Left hindlimb (tissue), 1 donor: ENCODE measurements at regions not wholly inside any gene's neighbourhood (a gene's known extent, or its start where the extent isn't known, plus 50 kb on each side); places are given as distances from the start of the nearest gene placed in this dataset.
"Not testable (repeated sequence)": the region's sequence is repeated elsewhere in the genome, so short reads cannot be mapped to it uniquely, and the experiment has no call there.

Experiments
- DNase-seq: peaks from one replicate; pipeline ENCODE4 v3.0.0-alpha.2; 2018

DNA sequence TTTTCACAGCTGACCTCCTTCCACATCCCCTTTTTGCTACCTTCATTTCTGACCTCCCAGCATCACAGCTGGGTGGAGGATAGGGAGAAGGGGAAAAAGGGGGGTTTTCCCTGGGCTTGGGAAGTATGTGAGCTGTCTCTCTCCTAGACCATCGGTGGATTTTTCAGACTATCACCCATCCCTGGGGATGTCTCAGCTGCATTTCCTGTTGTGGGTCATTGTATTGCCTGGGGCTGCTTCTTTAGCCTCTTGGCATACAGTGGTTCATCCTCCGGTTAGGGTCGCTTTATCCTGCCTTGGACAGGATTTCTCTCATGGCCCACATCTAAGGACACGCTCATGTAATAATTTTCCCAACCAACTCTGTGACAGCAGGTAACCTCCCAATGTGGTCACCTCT is 142.5 kb upstream of the ARG1 start:
- no peak for DNase-seq

DNA sequence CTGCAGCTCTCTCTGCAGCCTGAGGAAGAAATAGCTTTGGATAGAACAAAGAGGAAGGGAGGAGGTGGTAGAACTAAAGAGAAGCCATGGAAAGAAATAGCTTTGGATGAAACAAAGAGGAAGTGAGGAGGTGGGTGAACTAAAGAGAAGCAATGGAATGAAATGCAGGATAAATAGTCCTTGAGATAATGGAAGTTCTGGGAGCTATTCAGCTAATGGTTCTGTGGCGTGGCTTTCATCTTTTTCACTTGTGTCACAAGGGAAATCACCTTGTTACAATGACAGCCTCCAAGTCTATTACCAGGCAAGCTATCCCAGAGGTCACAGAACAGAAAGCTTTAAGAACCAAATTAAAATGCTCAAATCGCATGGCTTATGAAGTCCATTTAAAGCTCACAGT is 141.3 kb upstream of the ARG1 start:
- DNase-seq = no peak

DNA sequence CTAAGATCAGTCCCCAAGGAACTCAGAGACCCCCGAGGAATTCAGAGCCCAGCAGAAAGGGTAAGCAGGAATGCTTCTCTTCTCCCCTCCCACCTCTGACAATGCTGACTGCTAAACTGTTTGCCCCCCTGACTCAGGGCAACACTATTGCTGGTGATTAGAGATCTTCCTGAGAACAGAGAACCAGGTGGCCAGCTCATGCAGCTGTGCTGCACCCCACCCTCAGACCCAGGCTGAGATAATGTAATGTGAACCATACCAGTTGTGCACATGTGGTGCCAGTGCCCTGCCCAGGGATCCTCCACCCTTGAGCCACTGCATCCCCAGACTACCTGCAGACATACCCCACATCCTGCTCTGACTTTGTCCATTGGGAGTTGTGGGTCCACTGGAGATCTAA is 139.1 kb upstream of the ARG1 start:
- DNase-seq = no peak

- DNase-seq = no peak
These were observed 136.7 kb upstream of the ARG1 start for GRCh38 chr6:131436358-131436757.

DNA sequence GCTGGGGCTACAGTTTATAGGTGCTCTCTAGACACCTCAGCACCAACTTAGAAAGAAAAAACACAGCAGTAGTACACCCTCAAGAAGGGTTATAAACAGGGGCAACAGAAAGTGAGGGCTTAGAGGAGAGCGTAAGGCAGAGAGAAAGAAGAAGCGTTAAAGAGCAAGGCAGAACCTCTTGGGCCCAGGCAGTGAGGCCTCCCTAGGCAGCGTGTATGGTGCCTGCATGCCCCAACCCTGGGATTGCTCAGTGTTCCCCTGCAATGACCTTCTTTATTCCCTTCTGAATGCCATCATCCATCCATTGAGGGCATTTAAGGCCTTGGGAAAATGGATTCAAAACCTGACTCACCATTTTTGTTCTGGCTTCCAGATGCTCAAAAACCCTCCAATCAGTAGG is 130.0 kb upstream of the ARG1 start:
- DNase-seq = no peak

DNA sequence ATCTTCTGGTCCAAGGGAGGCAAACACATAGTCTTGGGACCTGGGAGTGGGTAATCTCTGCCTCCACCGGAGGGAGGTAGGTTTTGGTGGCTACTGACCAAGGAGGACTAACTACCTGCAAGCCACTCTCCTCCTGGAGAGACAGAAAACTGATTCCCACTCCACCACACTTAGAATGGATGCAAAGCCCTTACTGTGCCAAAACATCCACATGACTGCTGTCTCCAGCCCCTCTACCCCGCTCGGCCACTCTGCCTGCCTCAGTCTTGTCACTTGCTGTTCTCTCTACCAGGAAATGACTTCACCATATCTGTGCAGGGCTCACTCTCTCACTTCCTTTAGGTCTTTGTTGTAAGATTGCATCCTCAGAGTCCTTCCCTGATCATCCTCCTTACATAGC is 129.5 kb upstream of the ARG1 start:
- no peak for DNase-seq

DNA sequence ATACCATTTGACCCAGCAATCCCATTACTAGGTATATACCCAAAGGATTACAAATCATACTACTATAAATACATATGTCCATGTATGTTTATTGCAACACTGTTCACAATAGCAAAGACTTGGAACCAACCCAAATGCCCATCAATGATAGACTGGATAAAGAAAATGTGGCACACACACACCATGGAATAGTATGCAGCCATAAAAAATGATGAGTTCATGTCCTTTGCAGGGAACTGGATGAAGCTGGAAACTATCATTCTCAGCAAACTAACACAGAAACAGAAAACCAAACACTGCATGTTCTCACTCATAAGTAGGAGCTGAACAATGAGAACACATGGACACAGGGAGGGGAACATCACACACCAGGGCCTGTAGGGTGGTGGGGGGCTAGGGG is 127.7 kb upstream of the ARG1 start:
- DNase-seq = not testable (repeated sequence)

GRCh38 chr6:131450861-131451260 is 122.2 kb upstream of the ARG1 start:
- no peak for DNase-seq

- DNase-seq = no peak
These were observed 121.5 kb upstream of the ARG1 start for GRCh38 chr6:131451321-131452144.

- no peak for DNase-seq
These were observed 119.2 kb upstream of the ARG1 start for GRCh38 chr6:131453803-131454202.

- no peak for DNase-seq
These were observed 116.5 kb upstream of the ARG1 start for GRCh38 chr6:131456565-131456964.

GRCh38 chr6:131459005-131459404 is 114.0 kb upstream of the ARG1 start:
- DNase-seq = no peak

GRCh38 chr6:131460614-131461000 is 112.4 kb upstream of the ARG1 start:
- DNase-seq = no peak

GRCh38 chr6:131469130-131469529 is 103.9 kb upstream of the ARG1 start:
- no peak for DNase-seq

- no peak for DNase-seq
These were observed 102.5 kb upstream of the ARG1 start for GRCh38 chr6:131470534-131470933.

DNA sequence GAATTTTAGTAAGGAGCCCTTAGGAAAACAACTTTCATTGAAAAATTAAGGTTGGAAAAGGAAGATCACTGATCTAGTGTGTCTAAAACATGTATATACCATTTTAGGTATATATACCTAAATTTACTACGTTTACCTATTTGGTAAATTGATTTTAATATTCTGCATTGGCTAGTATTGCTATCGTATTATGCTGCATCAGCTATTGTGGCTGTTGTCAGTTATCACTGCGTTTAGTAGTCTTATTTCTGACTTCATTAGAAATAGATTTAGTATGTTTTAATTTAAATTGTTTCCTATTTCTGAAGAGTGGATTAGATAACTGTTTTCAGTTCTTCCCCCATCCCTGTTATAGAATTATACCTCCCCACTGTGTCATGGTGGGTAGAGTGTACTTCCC is 101.7 kb upstream of the ARG1 start:
- DNase-seq = no peak

GRCh38 chr6:131473303-131473702 is 99.7 kb upstream of the ARG1 start:
- DNase-seq = not testable (repeated sequence)

GRCh38 chr6:131476362-131476761 is 96.7 kb upstream of the ARG1 start:
- no peak for DNase-seq

DNA sequence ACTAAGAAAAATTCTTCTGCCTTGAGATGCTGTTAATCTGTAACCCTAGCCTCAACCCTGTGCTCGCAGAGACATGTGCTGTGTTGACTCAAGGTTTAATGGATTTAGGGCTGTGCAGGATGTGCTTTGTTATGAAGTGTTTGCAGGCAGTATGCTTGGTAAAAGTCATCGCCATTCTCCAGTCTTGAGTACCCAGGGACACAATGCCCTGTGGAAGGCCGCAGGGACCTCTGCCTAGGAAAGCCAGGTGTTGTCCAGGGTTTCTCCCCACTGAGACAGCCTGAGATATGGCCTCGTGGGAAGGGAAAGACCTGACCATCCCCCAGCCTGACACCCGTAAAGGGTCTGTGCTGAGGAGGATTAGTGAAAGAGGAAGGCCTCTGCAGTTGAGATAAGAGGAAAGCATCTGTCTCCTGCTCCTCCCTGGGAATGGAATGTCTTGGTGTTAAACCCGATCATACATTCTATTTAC is 94.2 kb upstream of the ARG1 start:
- DNase-seq = not testable (repeated sequence)

GRCh38 chr6:131486608-131487007 is 86.4 kb upstream of the ARG1 start:
- DNase-seq = no peak

DNA sequence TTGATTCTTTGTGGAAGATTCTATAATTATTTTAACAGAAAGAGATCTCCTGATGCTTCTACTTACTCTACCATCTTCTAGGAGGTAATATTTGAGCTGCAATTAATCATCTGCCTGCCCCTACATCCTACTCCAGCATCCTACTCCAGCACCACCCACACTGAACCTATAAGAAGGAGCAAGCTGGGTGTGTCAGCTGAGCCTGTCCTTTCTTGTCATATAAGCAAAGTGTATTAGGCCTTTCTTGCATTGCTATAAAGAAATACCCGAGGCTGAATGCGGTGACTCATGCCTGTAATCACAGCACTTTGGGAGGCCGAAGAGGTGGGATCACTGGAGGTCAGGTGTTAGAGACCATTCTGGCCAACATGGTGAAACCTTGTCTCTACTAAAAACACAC is 84.2 kb upstream of the ARG1 start:
- no peak for DNase-seq

DNA sequence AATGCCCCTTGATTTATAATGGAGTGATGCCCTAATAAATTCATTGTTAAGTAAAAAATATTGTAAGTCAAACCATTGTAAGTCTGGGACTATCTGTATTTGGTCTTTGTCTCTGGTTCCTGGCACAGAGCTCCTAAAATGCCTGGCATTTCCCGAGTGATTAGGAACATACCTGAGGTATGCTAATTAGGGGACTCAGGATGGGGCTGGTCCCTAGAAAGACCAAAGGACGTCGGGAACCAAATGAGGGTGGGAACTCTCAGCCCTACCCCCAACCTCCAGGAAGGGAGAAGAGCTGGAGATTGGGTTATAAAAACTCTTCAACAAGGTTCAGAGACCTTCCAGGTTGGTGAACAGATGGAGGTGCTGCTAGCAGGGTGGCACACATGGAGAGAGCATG is 82.6 kb upstream of the ARG1 start:
- no peak for DNase-seq

- DNase-seq = no peak
These were observed 80.0 kb upstream of the ARG1 start for GRCh38 chr6:131492932-131493573.

- not testable (repeated sequence) for DNase-seq
These were observed 68.6 kb upstream of the ARG1 start for GRCh38 chr6:131504387-131504786.

DNA sequence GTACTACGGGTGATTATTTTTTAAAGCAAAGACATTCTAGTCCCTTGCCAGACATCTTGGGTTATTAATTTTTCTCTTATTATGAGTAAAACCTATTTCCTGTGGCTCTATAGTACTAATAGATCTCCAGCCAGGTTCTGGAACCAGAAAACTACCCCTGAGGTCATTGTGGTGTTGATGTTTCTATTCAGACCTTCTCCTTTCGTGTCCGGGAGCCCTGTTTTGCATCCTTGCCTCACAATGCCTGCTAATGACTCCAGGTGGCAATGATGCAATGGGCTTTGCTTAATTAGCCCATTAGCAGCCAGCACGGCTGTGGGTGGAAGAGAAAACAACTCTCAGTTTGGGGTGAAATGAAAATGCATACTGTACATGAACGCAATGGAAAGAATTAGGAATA is 62.9 kb upstream of the ARG1 start:
- no peak for DNase-seq
